ENCODE measurements at regions not wholly inside any gene's neighbourhood (a gene's known extent, or its start where the extent isn't known, plus 50 kb on each side); places are given as distances from the start of the nearest gene placed in this dataset.

GRCh38 chr4:41819621-41820020 lies 71.1 kb upstream of the PHOX2B start:
- no peak for DNase-seq
- no peak for TF ChIP-seq CTCF (IDR thresholded peaks at IDR 0.05)
- Histone ChIP-seq H3K27me3 (ENCODE audit: control insufficient read depth, insufficient read depth, low read length) (no peaks in the 10 kb centered on the region), H3K27ac (ENCODE audit: low read length) (no peak overlapping the region), H3K4me1 (ENCODE audit: control insufficient read depth, insufficient read depth, low read length) (no peaks in the 10 kb centered on the region), H3K36me3 (ENCODE audit: control insufficient read depth, insufficient read depth, low read length) (no peaks in the 10 kb centered on the region), H3K4me3 (ENCODE audit: low read length) (no peak overlapping the region), H3K9me3 (ENCODE audit: control insufficient read depth, insufficient read depth, low read length) (no peaks in the 10 kb centered on the region)
- intact Hi-C loops (cut with micrococcal nuclease), result no loop called here
- no peak for ATAC-seq
- WGBS (ENCODE audit: insufficient coverage), result 89% methylated on average over 3 of the region's 3 CpGs
- H3K36me3 Mint-ChIP-seq, result no peaks in the 10 kb centered on the region
- H3K27me3 Mint-ChIP-seq (ENCODE audit: low read depth in 2 of 2), result peaks cover 0 to 3% of the 10 kb centered on the region in 2 donors
- H3K4me3 Mint-ChIP-seq, result no peak overlapping the region
- peaks cover 0 to 4% of the 10 kb centered on the region in 2 donors for H3K9me3 Mint-ChIP-seq
- no peaks in the 10 kb centered on the region for H3K4me1 Mint-ChIP-seq
- H3K27ac Mint-ChIP-seq, result no peak overlapping the region

DNA sequence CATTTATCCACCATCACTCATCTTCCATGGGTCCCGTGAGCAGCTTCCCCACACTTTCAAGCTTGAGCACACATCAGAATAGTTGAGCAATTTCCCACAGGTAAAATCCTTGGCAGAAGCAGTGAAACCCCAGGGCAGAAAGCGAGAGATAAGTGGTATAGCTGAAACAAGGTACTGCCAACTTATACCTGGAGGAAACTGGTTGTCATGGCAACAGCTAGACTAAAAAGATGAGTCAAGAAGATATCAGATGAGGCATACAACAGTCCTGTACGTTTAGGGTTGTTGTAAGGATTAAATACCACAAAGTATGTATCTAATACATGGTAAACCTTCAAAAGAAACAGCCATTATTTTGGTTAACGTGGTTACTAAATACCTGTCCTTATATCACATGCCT lies 66.9 kb upstream of the PHOX2B start:
- no peaks in the 10 kb centered on the region for H3K4me1 ChIP-seq (ENCODE audit: control insufficient read depth, insufficient read depth, low read length)
- no peak overlapping the region for H3K4me3 Mint-ChIP-seq
- no peak for DNase-seq
- H3K27me3 ChIP-seq (ENCODE audit: control insufficient read depth, insufficient read depth, low read length), result no peaks in the 10 kb centered on the region
- no peak overlapping the region for H3K4me3 ChIP-seq (ENCODE audit: low read length)
- intact Hi-C loops (cut with micrococcal nuclease), result no loop called here
- H3K4me1 Mint-ChIP-seq, result no peaks in the 10 kb centered on the region
- H3K36me3 ChIP-seq (ENCODE audit: control insufficient read depth, insufficient read depth, low read length), result no peaks in the 10 kb centered on the region
- H3K27ac ChIP-seq (ENCODE audit: low read length), result no peak overlapping the region
- H3K27me3 Mint-ChIP-seq (ENCODE audit: low read depth in 2 of 2), result peaks cover 0 to 3% of the 10 kb centered on the region in 2 donors
- WGBS (ENCODE audit: insufficient coverage), result 77% methylated on average over 3 of the region's 4 CpGs
- peaks cover 4 to 7% of the 10 kb centered on the region in 2 donors for H3K9me3 Mint-ChIP-seq
- H3K9me3 ChIP-seq (ENCODE audit: control insufficient read depth, insufficient read depth, low read length), result peaks cover 6% of the 10 kb centered on the region
- no peak overlapping the region for H3K27ac Mint-ChIP-seq
- no peak for TF ChIP-seq CTCF (IDR thresholded peaks at IDR 0.05)
- no peak for ATAC-seq
- no peaks in the 10 kb centered on the region for H3K36me3 Mint-ChIP-seq

- Histone ChIP-seq H3K9me3 (ENCODE audit: control insufficient read depth, insufficient read depth, low read length) (peaks cover 6% of the 10 kb centered on the region), H3K36me3 (ENCODE audit: control insufficient read depth, insufficient read depth, low read length) (no peaks in the 10 kb centered on the region), H3K4me1 (ENCODE audit: control insufficient read depth, insufficient read depth, low read length) (no peaks in the 10 kb centered on the region), H3K4me3 (ENCODE audit: low read length) (no peak overlapping the region), H3K27ac (ENCODE audit: low read length) (no peak overlapping the region), H3K27me3 (ENCODE audit: control insufficient read depth, insufficient read depth, low read length) (no peaks in the 10 kb centered on the region)
- WGBS (ENCODE audit: insufficient coverage), result 65% methylated on average over 10 of the region's 10 CpGs
- Mint-ChIP-seq H3K4me3 (no peak overlapping the region), H3K4me1 (no peaks in the 10 kb centered on the region), H3K9me3 (peaks cover 4 to 7% of the 10 kb centered on the region in 2 donors), H3K27ac (no peak overlapping the region), H3K36me3 (no peaks in the 10 kb centered on the region), H3K27me3 (ENCODE audit: low read depth in 2 of 2) (peaks cover 0 to 3% of the 10 kb centered on the region in 2 donors)
- intact Hi-C loops (cut with micrococcal nuclease), result no loop called here
- DNase-seq (no peak), ATAC-seq (no peak)
- TF ChIP-seq CTCF (IDR thresholded peaks at IDR 0.05), result no peak
Measured at GRCh38 chr4:41814565-41814964, 66.0 kb upstream of the PHOX2B start.

DNA sequence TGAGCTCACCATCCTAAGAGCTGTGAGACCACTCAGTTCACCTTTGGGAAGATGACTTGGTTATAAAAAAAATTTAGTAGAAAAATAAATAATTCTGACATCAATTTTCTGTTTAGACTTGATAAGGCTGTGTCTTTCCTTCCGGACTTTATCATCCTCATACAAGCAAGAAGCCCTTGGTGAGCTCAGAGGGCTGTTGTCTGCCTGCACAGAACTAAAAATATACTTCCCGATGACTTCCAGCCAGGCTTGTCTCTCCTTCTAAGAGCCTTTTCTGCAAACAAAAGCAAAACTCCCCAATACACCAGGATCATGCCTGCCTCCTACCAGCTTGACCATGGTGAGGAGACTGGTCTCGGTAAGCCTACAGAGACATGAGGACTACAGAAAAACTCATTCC lies 58.3 kb upstream of the PHOX2B start:
- no peaks in the 10 kb centered on the region for H3K36me3 Mint-ChIP-seq
- H3K9me3 ChIP-seq (ENCODE audit: control insufficient read depth, insufficient read depth, low read length), result no peaks in the 10 kb centered on the region
- no peak for TF ChIP-seq CTCF (IDR thresholded peaks at IDR 0.05)
- 82% methylated on average over 3 of the region's 3 CpGs for WGBS (ENCODE audit: insufficient coverage)
- DNase-seq (no peak), ATAC-seq (no peak)
- H3K4me3 ChIP-seq (ENCODE audit: low read length), result no peak overlapping the region
- intact Hi-C loops (cut with micrococcal nuclease), result no loop called here
- no peaks in the 10 kb centered on the region for H3K4me1 Mint-ChIP-seq
- H3K27ac ChIP-seq (ENCODE audit: low read length), result no peak overlapping the region
- no peaks in the 10 kb centered on the region for H3K36me3 ChIP-seq (ENCODE audit: control insufficient read depth, insufficient read depth, low read length)
- H3K9me3 Mint-ChIP-seq, result peaks cover 0 to 4% of the 10 kb centered on the region in 2 donors
- no peak overlapping the region for H3K4me3 Mint-ChIP-seq
- no peaks in the 10 kb centered on the region for H3K27me3 ChIP-seq (ENCODE audit: control insufficient read depth, insufficient read depth, low read length)
- H3K27ac Mint-ChIP-seq, result no peak overlapping the region
- no peaks in the 10 kb centered on the region for H3K4me1 ChIP-seq (ENCODE audit: control insufficient read depth, insufficient read depth, low read length)
- H3K27me3 Mint-ChIP-seq (ENCODE audit: low read depth in 2 of 2), result peaks cover 0 to 10% of the 10 kb centered on the region in 2 donors
